ENCODE measurements at regions not wholly inside any gene's neighbourhood (a gene's known extent, or its start where the extent isn't known, plus 50 kb on each side); places are given as distances from the start of the nearest gene placed in this dataset.

GRCh38 chr6:90780778-90781177 is 193.9 kb upstream of the MAP3K7 start:
- TF ChIP-seq CTCF (optimal IDR thresholded peaks at IDR 0.05 in 1 of 3, IDR thresholded peaks at IDR 0.05 in 1 of 3, conservative IDR thresholded peaks at IDR 0.05 in 1 of 3; ENCODE audit: extremely low read depth in 1 of 3, insufficient read depth in 2 of 3, low read length in 3 of 3): no peak
- TF ChIP-seq EZH2 (IDR thresholded peaks at IDR 0.05; ENCODE audit: low read length): no peak

Measured in keratinocyte (primary cell).